ENCODE measurements at regions not wholly inside any gene's neighbourhood (a gene's known extent, or its start where the extent isn't known, plus 50 kb on each side); places are given as distances from the start of the nearest gene placed in this dataset.

DNA sequence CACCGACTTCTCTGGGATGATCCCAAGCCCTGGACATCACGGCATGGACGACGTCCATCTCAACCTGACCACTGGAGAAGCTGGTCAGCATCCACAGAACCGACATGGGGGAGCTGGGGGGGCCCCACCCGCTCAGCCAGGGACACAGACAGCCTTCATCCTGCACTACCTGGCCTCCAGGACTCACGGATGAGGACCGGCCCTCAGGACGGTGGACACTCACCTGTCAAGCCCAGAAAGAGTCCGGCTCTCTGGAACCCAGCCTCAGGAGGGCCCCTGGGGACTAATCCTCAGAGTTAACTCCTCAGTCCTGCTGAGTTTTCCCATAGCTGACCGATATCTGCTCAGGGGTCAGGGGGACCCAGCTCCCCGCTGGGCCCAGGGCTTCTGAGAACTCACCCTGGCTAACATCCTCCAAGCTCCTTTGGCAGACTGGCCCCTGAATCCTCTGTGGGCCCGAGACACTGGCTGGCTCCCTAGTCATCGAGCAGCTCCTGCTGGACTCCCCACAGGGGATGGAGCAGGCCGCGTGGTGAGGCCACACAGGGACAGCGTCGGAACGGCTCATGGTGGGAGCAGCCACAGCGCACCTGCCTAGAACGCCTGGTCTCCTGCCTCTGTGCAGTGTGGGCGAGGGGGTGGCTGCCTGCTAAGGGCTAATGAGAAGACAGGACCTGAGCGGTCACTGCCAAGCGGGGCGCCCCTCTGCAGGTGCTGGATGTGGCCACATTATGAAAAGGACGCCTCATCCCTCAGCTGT, 649.2 kb downstream of the BRD1 start:
- H3K79me1 ChIP-seq (ENCODE audit: low read depth in 1 of 2, low read length in 2 of 2) = no peaks in the 10 kb centered on the region
- ATAC-seq (ENCODE audit: low read depth) = no peak
- ChIA-PET CTCF (no interaction called here), POLR2A (ENCODE audit: unreplicated experiment) (no interaction called here)
- no peak overlapping the region for H3K56ac ChIP-seq (ENCODE audit: extremely low read depth, insufficient read depth, low read length)
- H3K4ac ChIP-seq (ENCODE audit: low read depth, low read length) = no peak overlapping the region
- no peak overlapping the region for H4K8ac ChIP-seq (ENCODE audit: low read depth in 2 of 2, low read length in 2 of 2)
- H2BK5ac ChIP-seq (ENCODE audit: low read depth, low read length, poor library complexity, severe bottlenecking) = no peak overlapping the region
- H2BK20ac ChIP-seq (ENCODE audit: low read depth, low read length) = no peak overlapping the region
- no peak overlapping the region for H3K9ac ChIP-seq (ENCODE audit: low read depth, low read length)
- H4K91ac ChIP-seq (ENCODE audit: insufficient read depth, low read depth, low read length) = no peak overlapping the region
- H3K36me3 ChIP-seq (ENCODE audit: control insufficient read depth, insufficient read depth, low read length) = no peaks in the 10 kb centered on the region
- no peak overlapping the region for H3K23ac ChIP-seq (ENCODE audit: low read depth, low read length)
- H3K18ac ChIP-seq (ENCODE audit: low read depth, low read length) = no peak overlapping the region
- H3K27ac ChIP-seq (ENCODE audit: insufficient read depth, low read length) = no peak overlapping the region
- dilution Hi-C loops (cut with HindIII; ENCODE audit: low sequenced_read_pairs, unreplicated experiment) (no loop called here), in situ Hi-C loops (cut with MboI; ENCODE audit: low sequenced_read_pairs) (no loop called here), intact Hi-C loops (cut with micrococcal nuclease) (no loop called here)
- H2AK5ac ChIP-seq (ENCODE audit: low read depth, low read length) = no peak overlapping the region
- no peaks in the 10 kb centered on the region for H3K9me1 ChIP-seq (ENCODE audit: insufficient read depth, low read length)
- H2BK15ac ChIP-seq (ENCODE audit: low read depth, low read length) = no peak overlapping the region
- no peak overlapping the region for H4K5ac ChIP-seq (ENCODE audit: low read depth, low read length)
- no peaks in the 10 kb centered on the region for H4K20me1 ChIP-seq (ENCODE audit: insufficient read depth, low read length)
- WGBS, 2 experiments (ENCODE audit: extremely low coverage in 2 of 2, insufficient read length in 1 of 2) = 62% methylated on average over 6 of the region's 26 CpGs; no CpG with 5 or more reads in 1 of the 2 experiments
- no TSS peak for BruUV-seq (replicated peaks)
- no peak overlapping the region for H3K14ac ChIP-seq (replicated peaks; ENCODE audit: low read depth, low read length)
- no peak overlapping the region for H2AFZ ChIP-seq (replicated peaks; ENCODE audit: low read length, poor library complexity)
- H3K27me3 ChIP-seq (ENCODE audit: control insufficient read depth, insufficient read depth, low read length) = no peaks in the 10 kb centered on the region
- H2BK120ac ChIP-seq (ENCODE audit: low read depth, low read length) = no peak overlapping the region
- no peaks in the 10 kb centered on the region for H3K4me1 ChIP-seq (ENCODE audit: control insufficient read depth, insufficient read depth, low read length)
- no peak overlapping the region for H2AK9ac ChIP-seq (replicated peaks; ENCODE audit: low read depth, low read length, poor library complexity)
- H3K4me2 ChIP-seq (ENCODE audit: low read depth, low read length) = no peak overlapping the region
- peaks cover 54% of the 10 kb centered on the region for H3K9me3 ChIP-seq (ENCODE audit: control insufficient read depth, insufficient read depth, low read length)
- H3K4me3 ChIP-seq (ENCODE audit: insufficient read depth, low read depth, low read length) = no peak overlapping the region
- TF ChIP-seq RAD21 (IDR thresholded peaks at IDR 0.05; ENCODE audit: low read length) = no peak
- DNase-seq = no peak

Measured in IMR-90 (cell line).